ENCODE measurements at regions not wholly inside any gene's neighbourhood (a gene's known extent, or its start where the extent isn't known, plus 50 kb on each side); places are given as distances from the start of the nearest gene placed in this dataset.

- TF ChIP-seq YY1 (IDR thresholded peaks at IDR 0.05; ENCODE audit: extremely low read depth, insufficient replicate concordance, low read depth, low read length) (no peak), CTCF (IDR thresholded peaks at IDR 0.05 in 2 of 3, conservative IDR thresholded peaks at IDR 0.05 in 1 of 3; ENCODE audit: borderline replicate concordance in 1 of 3, insufficient read depth in 1 of 3, low read depth in 2 of 3, low read length in 2 of 3) (no peak), EZH2phosphoT487 (IDR thresholded peaks at IDR 0.05; ENCODE audit: borderline replicate concordance) (no peak), POLR2AphosphoS5 (IDR thresholded peaks at IDR 0.05; ENCODE audit: low read depth, low read length) (no peak)
These were observed 286.2 kb upstream of the TRIB2 start for GRCh38 chr2:12430407-12431133.
